NB4 (cell line): ENCODE measurements at regions not wholly inside any gene's neighbourhood (a gene's known extent, or its start where the extent isn't known, plus 50 kb on each side); places are given as distances from the start of the nearest gene placed in this dataset.

Source experiments
- CTCF ChIP-seq: IDR thresholded peaks from one replicate; pipeline ENCODE4 v1.5.1; 2012; ENCODE audit warnings: low read depth, low read length
- MYC ChIP-seq: IDR thresholded peaks from 2 replicates; pipeline ENCODE4 v1.6.1; 2011; ENCODE audit warnings: low read depth, low read length
- POLR2A ChIP-seq: IDR thresholded peaks from 2 replicates; pipeline ENCODE4 v1.6.1; 2011; ENCODE audit warnings: mild to moderate bottlenecking; ENCODE audit not compliant: insufficient read length; ENCODE audit errors: extremely low read depth

GRCh38 chr11:80929031-80929805 lies 1488.4 kb upstream of the TENM4 start:
- no peak for TF ChIP-seq POLR2A
- no peak for TF ChIP-seq MYC
- TF ChIP-seq CTCF = no peak
